Transverse colon (tissue), 4 donors: ENCODE measurements at regions not wholly inside any gene's neighbourhood (a gene's known extent, or its start where the extent isn't known, plus 50 kb on each side); places are given as distances from the start of the nearest gene placed in this dataset.

Experiments used
- CTCF ChIP-seq, 5 experiments: fragments of 200-600 bp in 3 of 5; fragments of 450-650 bp in 2 of 5; sonication (generic) in 3 of 5; IDR thresholded peaks; 1 replicate in 2 of 5; 2 replicates in 3 of 5; pipeline ENCODE4 v1.5.1; 2016 to 2017; ENCODE audit warnings: antibody characterized with exemption in 5 of 5, inconsistent platforms in 3 of 5, mild to moderate bottlenecking in 2 of 5, moderate library complexity in 1 of 5
- EP300 ChIP-seq: sonication (generic); formaldehyde crosslinking; IDR thresholded peaks from one replicate; pipeline ENCODE4 v1.6.1; 2017; ENCODE audit warnings: antibody characterized with exemption, low read depth
- POLR2A ChIP-seq: fragments of 450-650 bp; IDR thresholded peaks from one replicate; pipeline ENCODE4 v1.6.1; 2016; ENCODE audit warnings: antibody characterized with exemption, mild to moderate bottlenecking, moderate library complexity
- POLR2AphosphoS5 ChIP-seq, 3 donors: sonication (generic); formaldehyde crosslinking; IDR thresholded peaks; one replicate each; pipeline ENCODE4 v1.6.1; 2016; ENCODE audit warnings: antibody characterized with exemption in 3 of 3

- TF ChIP-seq CTCF (IDR thresholded peaks at IDR 0.05) (no peak), POLR2A (no peak), EP300 (no peak), POLR2AphosphoS5 (IDR thresholded peaks at IDR 0.05) (no peak)
Measured at GRCh38 chr4:26253968-26254367, 66.8 kb upstream of the RBPJ start.
